Activated CD8-positive, alpha-beta T cell treated with anti-CD3 and anti-CD28 coated beads for 36 hours (primary cell): ENCODE measurements at regions not wholly inside any gene's neighbourhood (a gene's known extent, or its start where the extent isn't known, plus 50 kb on each side); places are given as distances from the start of the nearest gene placed in this dataset.

Experiments
- ATAC-seq: fragments of 200-7000 bp; cut with Tn5 transposase; one replicate; pipeline ENCODE4 v1.10.0; 2021; ENCODE audit warnings: mild to moderate bottlenecking, moderate library complexity
- CTCF ChIA-PET: fragments of 350-600 bp; sonication (Branson Sonifier 250); formaldehyde crosslinking; loops from one replicate; lab custom pipeline; 2021; ENCODE audit warnings: antibody characterized with exemption; lab: Charles Lee
- POLR2A ChIA-PET: fragments of 350-600 bp; sonication (Branson Sonifier 250); formaldehyde crosslinking; loops from one replicate; lab custom pipeline; 2021; ENCODE audit warnings: antibody characterized with exemption; lab: Charles Lee
- DNase-seq: peaks from one replicate; pipeline ENCODE4 v3.0.0-alpha.2; 2020
- H3K27ac Mint-ChIP-seq: one replicate; pipeline ENCODE4 v1.8.0; 2021; ENCODE audit warnings: mild to moderate bottlenecking, mixed read lengths
- H3K27me3 Mint-ChIP-seq: one replicate; pipeline ENCODE4 v1.8.0; 2021; ENCODE audit warnings: mixed read lengths
- H3K36me3 Mint-ChIP-seq: one replicate; pipeline ENCODE4 v1.8.0; 2021; ENCODE audit warnings: low read depth, mixed read lengths
- H3K4me1 Mint-ChIP-seq: one replicate; pipeline ENCODE4 v1.8.0; 2021; ENCODE audit warnings: low read depth, mixed read lengths
- H3K4me3 Mint-ChIP-seq: one replicate; pipeline ENCODE4 v1.8.0; 2021; ENCODE audit warnings: mild to moderate bottlenecking, moderate library complexity, mixed read lengths
- H3K9me3 Mint-ChIP-seq: one replicate; pipeline ENCODE4 v1.8.0; 2021; ENCODE audit warnings: mixed read lengths
- CTCF ChIP-seq: fragments of 200-600 bp; IDR thresholded peaks from one replicate; pipeline ENCODE4 v1.8.0; 2022; ENCODE audit warnings: antibody characterized with exemption, mild to moderate bottlenecking
- intact Hi-C: fragments of 100-400 bp; cut with micrococcal nuclease; formaldehyde crosslinking; loops from one replicate; pipeline ENCODE4 v1.10.0; 2022

DNA sequence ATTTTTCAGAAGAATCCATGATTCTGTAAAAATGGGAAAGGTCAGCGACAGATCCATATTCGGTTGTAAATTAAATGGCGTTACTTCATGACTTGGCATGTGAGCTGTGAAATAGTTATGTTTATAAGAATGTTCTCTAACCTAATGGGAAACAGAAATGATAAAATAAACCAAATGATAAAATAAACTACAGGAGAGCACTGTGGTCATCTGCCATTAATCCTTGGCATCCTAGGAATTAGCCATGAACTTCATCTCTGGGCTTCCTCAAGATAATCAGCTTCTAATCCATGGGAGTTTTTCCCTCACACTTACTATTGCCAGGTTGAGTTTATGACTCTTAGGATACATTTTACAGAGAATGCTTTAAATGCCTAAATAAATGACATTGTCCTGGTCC is 94.6 kb upstream of the SLC30A5 start:
- no peak for ATAC-seq
- CTCF ChIA-PET, result no interaction called here
- Mint-ChIP-seq H3K36me3 (no peaks in the 10 kb centered on the region), H3K4me3 (no peak overlapping the region), H3K27ac (no peak overlapping the region), H3K4me1 (peaks cover 3% of the 10 kb centered on the region), H3K9me3 (no peaks in the 10 kb centered on the region), H3K27me3 (peaks cover 2% of the 10 kb centered on the region)
- no peak for DNase-seq
- intact Hi-C loops, result no loop called here
- POLR2A ChIA-PET, result no interaction called here
- TF ChIP-seq CTCF, result no peak

- H3K36me3 Mint-ChIP-seq, result no peaks in the 10 kb centered on the region
- CTCF ChIA-PET, result interaction anchor here (0.7 to 1.8 kb wide), 2 partner anchors 11 to 787 kb away, joined by 3 to 5 read pairs; no protein-coding TSS in a partner anchor
These were observed 93.4 kb upstream of the SLC30A5 start for GRCh38 chr5:69000216-69000919.

DNA sequence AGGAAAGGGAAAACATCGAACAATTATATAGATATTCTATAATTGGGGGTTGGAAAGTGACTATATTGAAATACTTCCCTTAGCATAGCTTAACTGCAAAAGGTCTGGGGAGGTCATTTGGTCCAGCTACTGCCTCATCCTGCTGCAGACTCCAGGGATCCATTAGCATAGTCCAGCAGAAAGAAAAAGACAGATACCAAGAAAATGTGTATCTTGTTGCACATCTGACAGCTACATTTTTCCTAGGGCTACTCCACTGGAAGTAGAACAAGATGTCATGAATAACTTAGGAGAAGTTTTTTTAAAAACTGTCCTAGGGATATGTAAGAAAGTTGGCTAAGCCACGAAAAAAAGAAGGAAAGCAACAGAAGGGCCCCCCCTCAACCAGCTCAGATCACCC is 92.9 kb upstream of the SLC30A5 start:
- H3K27me3 Mint-ChIP-seq, result peaks cover 4% of the 10 kb centered on the region
- no peaks in the 10 kb centered on the region for H3K4me1 Mint-ChIP-seq
- DNase-seq, result no peak
- ChIA-PET CTCF (interaction anchor here (0.7 to 1.8 kb wide), 2 partner anchors 11 to 788 kb away, joined by 3 to 5 read pairs; no protein-coding TSS in a partner anchor), POLR2A (no interaction called here)
- H3K27ac Mint-ChIP-seq, result no peak overlapping the region
- H3K9me3 Mint-ChIP-seq, result no peaks in the 10 kb centered on the region
- H3K4me3 Mint-ChIP-seq, result no peak overlapping the region
- H3K36me3 Mint-ChIP-seq, result no peaks in the 10 kb centered on the region
- no peak for ATAC-seq
- intact Hi-C loops, result no loop called here
- TF ChIP-seq CTCF, result no peak

More at GRCh38 chr5:69000216-69000919, 93.4 kb upstream of the SLC30A5 start:
- intact Hi-C loops, result no loop called here
- no peak for DNase-seq
- Mint-ChIP-seq H3K4me1 (peaks cover 3% of the 10 kb centered on the region), H3K27ac (no peak overlapping the region), H3K4me3 (no peak overlapping the region), H3K27me3 (peaks cover 3% of the 10 kb centered on the region), H3K9me3 (no peaks in the 10 kb centered on the region)
- no peak for TF ChIP-seq CTCF
- POLR2A ChIA-PET, result no interaction called here
- ATAC-seq, result no peak

- H3K36me3 Mint-ChIP-seq, result no peaks in the 10 kb centered on the region
- H3K27me3 Mint-ChIP-seq, result peaks cover 4% of the 10 kb centered on the region
- H3K9me3 Mint-ChIP-seq, result no peaks in the 10 kb centered on the region
- H3K4me1 Mint-ChIP-seq, result no peaks in the 10 kb centered on the region
- ChIA-PET POLR2A (no interaction called here), CTCF (interaction anchor here (1.8 kb wide), 1 partner anchor 10 kb away, joined by 5 read pairs; no protein-coding TSS in a partner anchor)
- H3K4me3 Mint-ChIP-seq, result no peak overlapping the region
- DNase-seq (no peak), ATAC-seq (no peak)
- no peak for TF ChIP-seq CTCF
- intact Hi-C loops, result no loop called here
- H3K27ac Mint-ChIP-seq, result no peak overlapping the region
These were observed 92.2 kb upstream of the SLC30A5 start for GRCh38 chr5:69001627-69002026.

DNA sequence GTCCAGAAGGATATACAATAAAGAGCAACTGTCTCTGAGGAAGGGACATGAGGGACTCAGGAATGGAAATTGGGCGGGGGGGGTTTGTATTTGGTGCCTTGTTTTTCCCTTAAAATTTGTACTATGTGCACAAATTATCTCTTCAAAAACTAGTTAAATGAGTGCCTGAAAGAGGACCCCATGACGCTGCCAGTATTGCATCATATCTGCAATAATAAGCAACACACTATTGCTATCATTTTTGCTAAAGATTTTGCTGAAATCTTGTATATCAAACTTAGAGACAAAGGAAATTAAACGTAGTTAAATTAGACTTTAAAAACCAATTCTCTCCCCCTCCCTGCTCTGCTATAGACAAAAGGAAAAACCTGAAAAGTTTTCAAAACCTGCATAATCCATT is 89.7 kb upstream of the SLC30A5 start:
- Mint-ChIP-seq H3K4me1 (no peaks in the 10 kb centered on the region), H3K27ac (no peak overlapping the region), H3K9me3 (no peaks in the 10 kb centered on the region), H3K36me3 (no peaks in the 10 kb centered on the region), H3K4me3 (no peak overlapping the region), H3K27me3 (peaks cover 12% of the 10 kb centered on the region)
- ChIA-PET CTCF (interaction anchor here (1.6 kb wide), 1 partner anchor 20 kb away, joined by 3 read pairs; no protein-coding TSS in a partner anchor), POLR2A (no interaction called here)
- no peak for ATAC-seq
- intact Hi-C loops, result no loop called here
- DNase-seq, result no peak
- TF ChIP-seq CTCF, result no peak
